Neural progenitor cell (in vitro differentiated cells): ENCODE measurements at regions not wholly inside any gene's neighbourhood (a gene's known extent, or its start where the extent isn't known, plus 50 kb on each side); places are given as distances from the start of the nearest gene placed in this dataset.
"Not testable (repeated sequence)": the region's sequence is repeated elsewhere in the genome, so short reads cannot be mapped to it uniquely, and the experiment has no call there.

Experiments used
- DNase-seq: peaks from one replicate; pipeline ENCODE4 v3.0.0-alpha.2; 2016; ENCODE audit warnings: low spot score
- H2AFZ ChIP-seq: fragments of 200-600 bp; sonication (generic); replicated peaks from 2 replicates; pipeline ENCODE4 v1.6.1; 2016; ENCODE audit warnings: antibody characterized with exemption
- H3F3A ChIP-seq: fragments of 200-600 bp; sonication (generic); 2 replicates; pipeline ENCODE4 v1.6.1; 2016; ENCODE audit warnings: antibody characterized with exemption, low read depth
- H3K27ac ChIP-seq: fragments of 200-600 bp; sonication (generic); 2 replicates; pipeline ENCODE4 v1.5.1; 2016; ENCODE audit warnings: mild to moderate bottlenecking
- H3K27me3 ChIP-seq: fragments of 200-600 bp; sonication (generic); 2 replicates; pipeline ENCODE4 v1.6.1; 2016; ENCODE audit warnings: mild to moderate bottlenecking, moderate library complexity
- H3K36me3 ChIP-seq: fragments of 200-600 bp; sonication (generic); 2 replicates; pipeline ENCODE4 v1.5.1; 2016
- H3K4me1 ChIP-seq: fragments of 200-600 bp; sonication (generic); 2 replicates; pipeline ENCODE4 v1.6.1; 2016; ENCODE audit warnings: mixed run types
- H3K4me2 ChIP-seq: fragments of 200-600 bp; sonication (generic); 2 replicates; pipeline ENCODE4 v1.6.1; 2016
- H3K4me3 ChIP-seq: fragments of 200-600 bp; sonication (generic); 2 replicates; pipeline ENCODE4 v1.5.1; 2016
- H3K79me2 ChIP-seq: fragments of 200-600 bp; sonication (generic); 2 replicates; pipeline ENCODE4 v1.6.1; 2016; ENCODE audit warnings: low read depth
- H3K9ac ChIP-seq: fragments of 200-600 bp; sonication (generic); 2 replicates; pipeline ENCODE4 v1.6.1; 2016
- H3K9me3 ChIP-seq: fragments of 200-600 bp; sonication (generic); 2 replicates; pipeline ENCODE4 v1.5.1; 2016; ENCODE audit warnings: low read depth
- H4K20me1 ChIP-seq: fragments of 200-600 bp; sonication (generic); 2 replicates; pipeline ENCODE4 v1.6.1; 2016; ENCODE audit warnings: low read depth
- H3K27ac Mint-ChIP-seq: 3 replicates; pipeline ENCODE4 v1.8.0; 2021; ENCODE audit warnings: mixed read lengths
- H3K27me3 Mint-ChIP-seq: 2 replicates; pipeline ENCODE4 v1.8.0; 2022; ENCODE audit warnings: low read depth, mild to moderate bottlenecking, inconsistent platforms, moderate library complexity, mixed read lengths; ENCODE audit not compliant: insufficient read depth
- H3K36me3 Mint-ChIP-seq: 3 replicates; pipeline ENCODE4 v1.8.0; 2021; ENCODE audit warnings: mixed read lengths
- H3K4me1 Mint-ChIP-seq: 3 replicates; pipeline ENCODE4 v1.8.0; 2021; ENCODE audit warnings: mixed read lengths
- H3K4me3 Mint-ChIP-seq: 3 replicates; pipeline ENCODE4 v1.8.0; 2021; ENCODE audit warnings: mild to moderate bottlenecking, moderate library complexity, mixed read lengths
- H3K9me3 Mint-ChIP-seq: 3 replicates; pipeline ENCODE4 v1.8.0; 2020; ENCODE audit warnings: mixed read lengths
- EZH2 ChIP-seq: fragments of 200-600 bp; sonication (generic); IDR thresholded peaks from 2 replicates; pipeline ENCODE4 v1.6.1; 2017; ENCODE audit warnings: antibody characterized with exemption, mild to moderate bottlenecking, moderate library complexity
- EZH2phosphoT487 ChIP-seq: fragments of 200-600 bp; sonication (generic); IDR thresholded peaks from 2 replicates; pipeline ENCODE4 v1.6.1; 2017; ENCODE audit warnings: antibody characterized with exemption
- TF ChIP-seq, protein P1 (sequence below): fragments of 200-600 bp; sonication (generic); IDR thresholded peaks from 2 replicates; pipeline ENCODE4 v1.5.1; 2017; ENCODE audit warnings: antibody characterized with exemption, mild to moderate bottlenecking

DNA sequence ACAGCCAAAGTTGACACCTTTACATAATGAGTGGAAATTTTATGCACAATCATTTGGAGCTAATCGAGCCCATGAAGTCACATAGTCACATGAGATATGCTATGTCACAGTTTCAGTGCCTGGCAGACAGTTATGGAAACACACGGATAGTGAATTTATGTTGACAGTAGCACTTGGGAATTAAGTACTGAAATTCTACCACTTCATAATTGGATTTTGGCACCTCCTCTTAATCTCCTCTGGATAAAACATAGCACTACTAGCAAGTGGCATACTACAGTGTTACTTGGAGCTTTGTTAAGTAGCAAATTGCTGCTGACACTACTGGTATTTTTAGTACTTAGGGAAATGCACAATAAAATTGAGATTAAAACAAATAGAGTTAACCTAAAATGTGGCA is 1679.4 kb downstream of the OTOL1 start:
- Mint-ChIP-seq H3K4me3 (no peak overlapping the region), H3K4me1 (no peaks in the 10 kb centered on the region), H3K9me3 (no peaks in the 10 kb centered on the region), H3K27me3 (no peaks in the 10 kb centered on the region), H3K36me3 (no peaks in the 10 kb centered on the region), H3K27ac (no peak overlapping the region)
- H2AFZ ChIP-seq = no peak overlapping the region
- no peaks in the 10 kb centered on the region for H3K27me3 ChIP-seq
- H3K4me1 ChIP-seq = no peaks in the 10 kb centered on the region
- no peaks in the 10 kb centered on the region for H3K79me2 ChIP-seq
- H3K4me2 ChIP-seq = no peak overlapping the region
- H3K36me3 ChIP-seq = no peaks in the 10 kb centered on the region
- no peak overlapping the region for H3K9ac ChIP-seq
- no peak for DNase-seq
- H3K9me3 ChIP-seq = no peaks in the 10 kb centered on the region
- TF ChIP-seq EZH2phosphoT487 (no peak), EZH2 (no peak)
- TF ChIP-seq, protein P1, sequence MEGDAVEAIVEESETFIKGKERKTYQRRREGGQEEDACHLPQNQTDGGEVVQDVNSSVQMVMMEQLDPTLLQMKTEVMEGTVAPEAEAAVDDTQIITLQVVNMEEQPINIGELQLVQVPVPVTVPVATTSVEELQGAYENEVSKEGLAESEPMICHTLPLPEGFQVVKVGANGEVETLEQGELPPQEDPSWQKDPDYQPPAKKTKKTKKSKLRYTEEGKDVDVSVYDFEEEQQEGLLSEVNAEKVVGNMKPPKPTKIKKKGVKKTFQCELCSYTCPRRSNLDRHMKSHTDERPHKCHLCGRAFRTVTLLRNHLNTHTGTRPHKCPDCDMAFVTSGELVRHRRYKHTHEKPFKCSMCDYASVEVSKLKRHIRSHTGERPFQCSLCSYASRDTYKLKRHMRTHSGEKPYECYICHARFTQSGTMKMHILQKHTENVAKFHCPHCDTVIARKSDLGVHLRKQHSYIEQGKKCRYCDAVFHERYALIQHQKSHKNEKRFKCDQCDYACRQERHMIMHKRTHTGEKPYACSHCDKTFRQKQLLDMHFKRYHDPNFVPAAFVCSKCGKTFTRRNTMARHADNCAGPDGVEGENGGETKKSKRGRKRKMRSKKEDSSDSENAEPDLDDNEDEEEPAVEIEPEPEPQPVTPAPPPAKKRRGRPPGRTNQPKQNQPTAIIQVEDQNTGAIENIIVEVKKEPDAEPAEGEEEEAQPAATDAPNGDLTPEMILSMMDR = no peak
- no peaks in the 10 kb centered on the region for H4K20me1 ChIP-seq
- H3K27ac ChIP-seq = no peak overlapping the region
- H3F3A ChIP-seq = no peaks in the 10 kb centered on the region
- no peak overlapping the region for H3K4me3 ChIP-seq

DNA sequence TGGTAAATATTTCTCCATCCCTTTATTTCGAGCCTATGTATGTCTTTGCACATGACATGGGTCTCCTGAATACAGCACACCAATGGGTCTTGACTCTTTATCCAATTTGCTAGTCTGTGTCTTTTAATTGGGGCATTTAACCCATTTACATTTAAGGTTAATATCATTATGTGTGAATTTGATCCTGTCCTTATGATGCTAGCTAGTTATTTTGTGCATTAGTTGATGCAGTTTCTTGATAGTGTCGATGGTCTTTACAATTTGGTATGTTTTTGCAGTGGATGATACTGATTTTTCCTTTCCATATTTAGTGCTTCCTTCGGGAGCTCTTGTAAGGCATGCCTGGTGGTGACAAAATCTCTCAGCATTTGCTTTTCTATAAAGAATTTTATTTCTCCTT is 1675.9 kb downstream of the OTOL1 start:
- not testable (repeated sequence) for H3K4me2 ChIP-seq, H3K4me3 ChIP-seq, H3K4me3 Mint-ChIP-seq, DNase-seq, H3K79me2 ChIP-seq, H3K9me3 Mint-ChIP-seq, H3K9me3 ChIP-seq, H3K36me3 ChIP-seq, H3K9ac ChIP-seq, H3K27me3 Mint-ChIP-seq, H3F3A ChIP-seq, H3K27ac Mint-ChIP-seq, H2AFZ ChIP-seq, H3K27ac ChIP-seq, H3K27me3 ChIP-seq, H3K4me1 ChIP-seq, H4K20me1 ChIP-seq, H3K36me3 Mint-ChIP-seq, H3K4me1 Mint-ChIP-seq

DNA sequence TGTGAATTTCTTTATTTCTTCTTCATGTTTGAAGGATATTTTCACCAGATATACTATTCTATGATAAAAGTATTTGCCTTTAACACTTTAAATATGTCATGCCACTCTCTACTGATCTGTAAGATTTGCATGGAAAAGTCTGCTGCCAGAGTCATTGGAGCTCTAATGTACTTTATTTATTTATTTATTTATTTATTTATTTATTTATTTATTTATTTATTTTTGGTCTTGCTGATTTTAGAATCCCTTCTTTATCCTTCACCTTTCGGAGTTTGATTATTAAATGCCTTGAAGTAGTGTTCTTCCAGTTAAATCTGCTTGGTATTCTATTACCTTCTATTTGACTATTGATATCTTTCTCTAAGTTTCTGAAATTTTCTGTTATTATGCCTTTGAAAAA is 1669.6 kb downstream of the OTOL1 start:
- Histone ChIP-seq H2AFZ (no peak overlapping the region), H3K4me2 (no peak overlapping the region), H3K9me3 (no peaks in the 10 kb centered on the region), H3K27me3 (no peaks in the 10 kb centered on the region), H3K4me3 (no peak overlapping the region), H3K9ac (no peak overlapping the region), H3K36me3 (no peaks in the 10 kb centered on the region), H3F3A (no peaks in the 10 kb centered on the region), H4K20me1 (no peaks in the 10 kb centered on the region), H3K27ac (no peak overlapping the region), H3K4me1 (no peaks in the 10 kb centered on the region), H3K79me2 (no peaks in the 10 kb centered on the region)
- TF ChIP-seq, protein P1 = no peak
- no peak for TF ChIP-seq EZH2phosphoT487
- TF ChIP-seq EZH2 = no peak
- H3K4me3 Mint-ChIP-seq = no peak overlapping the region
- H3K27ac Mint-ChIP-seq = no peak overlapping the region
- DNase-seq = no peak
- no peaks in the 10 kb centered on the region for H3K4me1 Mint-ChIP-seq
- peaks cover 11% of the 10 kb centered on the region for H3K9me3 Mint-ChIP-seq
- H3K27me3 Mint-ChIP-seq = no peaks in the 10 kb centered on the region
- H3K36me3 Mint-ChIP-seq = no peaks in the 10 kb centered on the region

DNA sequence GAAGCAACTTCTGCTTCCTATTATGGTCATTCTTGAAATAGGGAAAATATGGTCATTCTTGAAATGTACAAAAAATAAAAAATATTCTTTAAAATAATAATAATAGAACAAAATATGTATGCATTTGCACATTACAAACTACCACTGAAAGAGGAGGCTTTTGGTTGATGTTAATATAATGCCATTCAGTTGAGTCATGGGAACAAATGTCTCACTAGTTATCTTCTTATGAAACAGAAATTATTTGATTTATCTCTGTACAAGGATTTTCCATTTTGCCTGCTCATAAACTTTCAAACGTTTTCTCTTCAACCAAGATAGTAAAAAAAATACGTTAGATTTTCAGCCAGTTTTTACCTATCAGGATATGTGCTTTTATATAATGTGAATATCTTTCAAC is 1662.7 kb downstream of the OTOL1 start:
- H3K27ac Mint-ChIP-seq = no peak overlapping the region

More for the DNA sequence above, 1662.7 kb downstream of the OTOL1 start:
- H3K4me2 ChIP-seq = no peak overlapping the region
- H3K9ac ChIP-seq = no peak overlapping the region
- H3K27me3 ChIP-seq = no peaks in the 10 kb centered on the region
- Mint-ChIP-seq H3K27me3 (no peaks in the 10 kb centered on the region), H3K9me3 (no peaks in the 10 kb centered on the region), H3K4me3 (no peak overlapping the region), H3K4me1 (no peaks in the 10 kb centered on the region), H3K36me3 (no peaks in the 10 kb centered on the region)
- H3K4me3 ChIP-seq = no peak overlapping the region
- no peak overlapping the region for H2AFZ ChIP-seq
- no peak for DNase-seq
- no peaks in the 10 kb centered on the region for H3K36me3 ChIP-seq
- H4K20me1 ChIP-seq = no peaks in the 10 kb centered on the region
- H3K79me2 ChIP-seq = no peaks in the 10 kb centered on the region
- no peak for TF ChIP-seq EZH2phosphoT487
- no peak for TF ChIP-seq EZH2
- TF ChIP-seq, protein P1 = no peak
- H3K9me3 ChIP-seq = no peaks in the 10 kb centered on the region
- no peaks in the 10 kb centered on the region for H3F3A ChIP-seq
- H3K27ac ChIP-seq = no peak overlapping the region
- no peaks in the 10 kb centered on the region for H3K4me1 ChIP-seq
